ENCODE measurements at regions not wholly inside any gene's neighbourhood (a gene's known extent, or its start where the extent isn't known, plus 50 kb on each side); places are given as distances from the start of the nearest gene placed in this dataset.

- no peaks in the 10 kb centered on the region for H3K27me3 ChIP-seq (replicated peaks; ENCODE audit: insufficient read depth)
- 92% methylated on average over 1 of the region's 1 CpG for WGBS
- no peak for DNase-seq (ENCODE audit: low spot score)
- no peak overlapping the region for H3K4me3 ChIP-seq
- H3K36me3 ChIP-seq, result no peaks in the 10 kb centered on the region
- intact Hi-C loops (cut with DNase I), result no loop called here
- no peaks in the 10 kb centered on the region for H3K4me1 ChIP-seq (replicated peaks)
- TF ChIP-seq, protein P1, sequence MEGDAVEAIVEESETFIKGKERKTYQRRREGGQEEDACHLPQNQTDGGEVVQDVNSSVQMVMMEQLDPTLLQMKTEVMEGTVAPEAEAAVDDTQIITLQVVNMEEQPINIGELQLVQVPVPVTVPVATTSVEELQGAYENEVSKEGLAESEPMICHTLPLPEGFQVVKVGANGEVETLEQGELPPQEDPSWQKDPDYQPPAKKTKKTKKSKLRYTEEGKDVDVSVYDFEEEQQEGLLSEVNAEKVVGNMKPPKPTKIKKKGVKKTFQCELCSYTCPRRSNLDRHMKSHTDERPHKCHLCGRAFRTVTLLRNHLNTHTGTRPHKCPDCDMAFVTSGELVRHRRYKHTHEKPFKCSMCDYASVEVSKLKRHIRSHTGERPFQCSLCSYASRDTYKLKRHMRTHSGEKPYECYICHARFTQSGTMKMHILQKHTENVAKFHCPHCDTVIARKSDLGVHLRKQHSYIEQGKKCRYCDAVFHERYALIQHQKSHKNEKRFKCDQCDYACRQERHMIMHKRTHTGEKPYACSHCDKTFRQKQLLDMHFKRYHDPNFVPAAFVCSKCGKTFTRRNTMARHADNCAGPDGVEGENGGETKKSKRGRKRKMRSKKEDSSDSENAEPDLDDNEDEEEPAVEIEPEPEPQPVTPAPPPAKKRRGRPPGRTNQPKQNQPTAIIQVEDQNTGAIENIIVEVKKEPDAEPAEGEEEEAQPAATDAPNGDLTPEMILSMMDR (IDR thresholded peaks at IDR 0.05), result no peak
- TF ChIP-seq POLR2AphosphoS5 (IDR thresholded peaks at IDR 0.05) (no peak), POLR2A (IDR thresholded peaks at IDR 0.05) (no peak)
- H3K27ac ChIP-seq, result no peak overlapping the region
- H3K9me3 ChIP-seq, result no peaks in the 10 kb centered on the region
Measured at GRCh38 chr4:35503435-35503834, 740.9 kb downstream of the ARAP2 start.

GRCh38 chr4:35506161-35506560 is 738.2 kb downstream of the ARAP2 start:
- no peaks in the 10 kb centered on the region for H3K9me3 ChIP-seq
- no peak overlapping the region for H3K27ac ChIP-seq
- no peaks in the 10 kb centered on the region for H3K36me3 ChIP-seq
- TF ChIP-seq, protein P1 (IDR thresholded peaks at IDR 0.05), result no peak
- TF ChIP-seq POLR2A (IDR thresholded peaks at IDR 0.05) (no peak), POLR2AphosphoS5 (IDR thresholded peaks at IDR 0.05) (no peak)
- no peak overlapping the region for H3K4me3 ChIP-seq
- intact Hi-C loops (cut with DNase I), result no loop called here
- 73% methylated on average over 3 of the region's 3 CpGs for WGBS
- H3K27me3 ChIP-seq (replicated peaks; ENCODE audit: insufficient read depth), result no peaks in the 10 kb centered on the region
- DNase-seq (ENCODE audit: low spot score), result no peak
- H3K4me1 ChIP-seq (replicated peaks), result no peaks in the 10 kb centered on the region

GRCh38 chr4:35511851-35512250 is 732.5 kb downstream of the ARAP2 start:
- Histone ChIP-seq H3K4me3 (no peak overlapping the region), H3K4me1 (replicated peaks) (no peaks in the 10 kb centered on the region), H3K27ac (no peak overlapping the region), H3K9me3 (no peaks in the 10 kb centered on the region), H3K27me3 (replicated peaks; ENCODE audit: insufficient read depth) (no peaks in the 10 kb centered on the region), H3K36me3 (no peaks in the 10 kb centered on the region)
- TF ChIP-seq POLR2AphosphoS5 (IDR thresholded peaks at IDR 0.05), result no peak
- TF ChIP-seq, protein P1 (IDR thresholded peaks at IDR 0.05), result no peak
- no peak for TF ChIP-seq POLR2A (IDR thresholded peaks at IDR 0.05)
- WGBS, result 93% methylated on average over 4 of the region's 4 CpGs
- no peak for DNase-seq (ENCODE audit: low spot score)
- intact Hi-C loops (cut with DNase I), result no loop called here

- H3K36me3 ChIP-seq, result no peaks in the 10 kb centered on the region
- intact Hi-C loops (cut with DNase I), result no loop called here
- H3K9me3 ChIP-seq, result no peaks in the 10 kb centered on the region
Measured at GRCh38 chr4:35516102-35516501, 728.2 kb downstream of the ARAP2 start.

DNA sequence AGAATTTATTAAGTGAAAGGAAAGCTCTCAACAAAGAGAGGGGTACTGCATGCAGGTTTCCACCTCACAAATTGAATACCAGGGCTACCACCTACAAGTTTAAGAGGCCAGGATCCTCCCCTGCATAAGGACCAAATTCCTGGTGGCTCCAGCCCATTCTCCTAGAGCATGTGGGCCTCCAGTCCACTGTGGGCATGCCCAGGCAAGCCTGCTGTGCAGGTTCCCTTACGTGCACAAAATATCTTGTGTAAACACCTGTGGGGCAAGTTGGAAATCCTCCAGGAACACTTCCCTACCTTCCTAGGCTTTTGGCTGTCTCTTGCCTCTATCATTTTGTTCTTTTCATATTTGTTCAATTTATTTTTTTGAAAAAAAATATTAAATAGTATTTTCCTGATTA is 724.3 kb downstream of the ARAP2 start:
- Histone ChIP-seq H3K27me3 (replicated peaks; ENCODE audit: insufficient read depth) (no peaks in the 10 kb centered on the region), H3K4me1 (replicated peaks) (no peaks in the 10 kb centered on the region), H3K9me3 (no peaks in the 10 kb centered on the region), H3K27ac (no peak overlapping the region), H3K36me3 (no peaks in the 10 kb centered on the region), H3K4me3 (no peak overlapping the region)
- peak; percentile 25 for DNase-seq (ENCODE audit: low spot score)
- WGBS, result 22% methylated on average over 1 of the region's 1 CpG
- no peak for TF ChIP-seq POLR2A (IDR thresholded peaks at IDR 0.05)
- peak; percentile 16 for TF ChIP-seq POLR2AphosphoS5 (IDR thresholded peaks at IDR 0.05)
- intact Hi-C loops (cut with DNase I), result no loop called here

More at GRCh38 chr4:35516102-35516501, 728.2 kb downstream of the ARAP2 start:
- Histone ChIP-seq H3K4me3 (no peak overlapping the region), H3K4me1 (replicated peaks) (no peaks in the 10 kb centered on the region), H3K27me3 (replicated peaks; ENCODE audit: insufficient read depth) (no peaks in the 10 kb centered on the region), H3K27ac (no peak overlapping the region)
- no peak for TF ChIP-seq POLR2AphosphoS5 (IDR thresholded peaks at IDR 0.05)
- no peak for TF ChIP-seq POLR2A (IDR thresholded peaks at IDR 0.05)
- TF ChIP-seq, protein P1 (IDR thresholded peaks at IDR 0.05), result no peak
- DNase-seq (ENCODE audit: low spot score), result no peak
- WGBS, result 61% methylated on average over 1 of the region's 1 CpG
